HG03045 (cell line): ENCODE measurements at regions not wholly inside any gene's neighbourhood (a gene's known extent, or its start where the extent isn't known, plus 50 kb on each side); places are given as distances from the start of the nearest gene placed in this dataset.

Experiments
- ATAC-seq: cut with Tn5 transposase; IDR thresholded peaks from one replicate; pipeline ENCODE4 v1.9.1; 2021; ENCODE audit warnings: mild to moderate bottlenecking, moderate library complexity; ENCODE audit not compliant: unreplicated experiment

DNA sequence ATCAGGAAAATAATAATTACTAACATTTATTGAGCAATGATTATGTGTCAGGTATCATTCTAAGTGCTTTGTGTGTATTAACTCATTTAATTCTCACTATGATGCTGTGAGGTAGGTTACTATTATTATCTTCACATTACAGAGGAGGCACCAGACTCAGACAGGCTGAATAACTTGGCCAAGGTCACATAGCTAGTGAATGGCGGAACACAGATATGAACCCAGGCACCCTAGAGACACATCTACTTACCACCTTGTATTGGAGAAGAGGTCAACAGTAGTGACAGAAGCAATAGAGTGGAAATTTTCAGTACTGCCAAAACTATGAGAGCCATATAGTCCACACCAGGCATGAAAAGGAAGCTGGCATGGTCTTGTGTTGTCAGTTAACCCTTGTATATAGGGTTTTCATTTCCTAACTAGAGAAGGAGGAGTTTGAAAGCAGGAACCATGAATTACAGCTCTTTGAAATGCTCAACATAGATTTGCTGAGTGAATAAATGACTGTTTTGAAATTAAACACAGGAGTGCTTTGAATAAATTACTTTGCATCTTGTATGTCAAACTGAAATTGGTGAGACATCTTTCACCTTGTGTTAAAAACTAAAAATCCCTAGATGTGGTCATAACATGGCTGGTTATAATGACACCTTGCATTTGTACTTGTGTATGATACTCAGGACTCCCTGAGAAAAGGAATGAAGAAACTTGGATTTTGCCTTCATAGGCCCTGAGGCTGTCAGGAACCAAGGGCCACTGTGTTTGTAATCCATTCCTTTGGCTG, 71.8 kb downstream of the RTL9 start:
- no peak for ATAC-seq

DNA sequence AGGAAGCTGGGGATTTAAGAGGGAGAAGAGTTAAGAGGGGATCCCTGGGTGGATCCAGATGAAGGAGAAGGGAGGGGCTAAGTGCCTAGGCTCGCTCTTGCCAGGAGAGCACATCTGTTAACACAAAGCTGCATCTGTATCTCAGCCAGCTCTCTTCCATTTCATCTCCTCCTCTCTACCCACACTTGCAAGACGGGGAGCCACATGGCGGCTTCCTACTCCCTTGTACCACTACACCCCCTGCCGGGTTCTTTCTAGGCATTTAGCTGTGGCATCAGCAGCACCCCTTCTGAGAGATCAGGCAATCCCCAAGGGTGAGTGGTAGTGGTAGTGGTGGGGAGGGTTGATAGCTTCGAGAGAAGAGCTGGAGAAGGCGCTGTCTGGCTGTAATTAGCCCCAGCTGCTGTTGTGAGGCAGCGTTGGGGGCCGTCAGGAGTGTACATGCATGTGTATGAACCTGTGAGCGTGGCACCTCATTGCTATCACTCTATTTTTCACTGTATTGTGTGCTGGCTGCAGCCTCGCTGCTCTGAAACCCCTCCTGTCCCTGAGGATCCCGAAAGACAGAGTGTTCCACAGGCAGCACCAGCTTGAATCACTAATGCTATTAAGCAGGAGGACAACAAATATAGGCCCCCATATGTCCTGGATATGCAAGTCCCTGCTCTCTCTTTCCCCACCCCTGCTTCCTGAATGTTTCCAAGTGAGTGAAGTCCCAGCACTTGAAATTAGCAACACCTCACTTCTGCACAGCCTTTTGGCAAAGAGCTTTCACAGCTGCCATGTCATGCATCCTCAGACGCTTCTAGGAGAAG, 73.7 kb downstream of the RTL9 start:
- no peak for ATAC-seq

DNA sequence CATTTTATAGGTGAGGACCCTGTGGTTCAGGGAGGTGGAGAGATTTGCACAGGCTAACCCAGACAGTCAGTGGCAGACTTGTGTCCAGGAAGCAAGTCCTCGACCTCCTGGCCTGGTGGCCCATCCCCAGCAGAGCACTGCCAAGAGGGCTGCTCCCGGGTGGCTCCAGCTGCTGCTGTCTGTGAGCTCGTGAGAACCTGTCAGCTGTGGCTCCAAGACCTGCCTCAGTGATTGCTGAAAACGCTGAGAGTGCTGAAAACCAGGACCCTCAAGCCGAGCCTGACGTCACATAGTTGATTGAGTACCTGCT, 74.2 kb downstream of the RTL9 start:
- ATAC-seq = no peak

DNA sequence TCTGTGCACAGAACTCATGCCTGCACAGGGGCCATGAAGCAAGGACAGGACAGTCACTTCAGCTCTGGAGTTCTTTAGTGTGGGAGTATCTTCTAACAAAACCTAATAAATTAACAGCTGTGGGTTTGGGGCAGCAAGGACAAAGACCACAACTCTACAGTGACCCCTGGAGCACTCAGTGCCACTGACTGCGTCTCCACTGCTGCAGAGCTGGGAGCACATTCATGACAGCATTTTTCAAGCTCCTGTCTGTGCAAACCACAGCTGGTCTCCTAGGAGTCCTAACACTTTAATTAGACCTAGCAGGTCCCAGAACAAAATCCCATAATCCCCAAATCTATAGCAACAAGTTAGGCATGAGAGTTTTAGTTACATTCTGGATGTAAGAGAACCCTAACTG, 76.5 kb downstream of the RTL9 start:
- ATAC-seq = no peak

GRCh38 chrX:110436523-110436922, 77.9 kb downstream of the RTL9 start:
- ATAC-seq = no peak

DNA sequence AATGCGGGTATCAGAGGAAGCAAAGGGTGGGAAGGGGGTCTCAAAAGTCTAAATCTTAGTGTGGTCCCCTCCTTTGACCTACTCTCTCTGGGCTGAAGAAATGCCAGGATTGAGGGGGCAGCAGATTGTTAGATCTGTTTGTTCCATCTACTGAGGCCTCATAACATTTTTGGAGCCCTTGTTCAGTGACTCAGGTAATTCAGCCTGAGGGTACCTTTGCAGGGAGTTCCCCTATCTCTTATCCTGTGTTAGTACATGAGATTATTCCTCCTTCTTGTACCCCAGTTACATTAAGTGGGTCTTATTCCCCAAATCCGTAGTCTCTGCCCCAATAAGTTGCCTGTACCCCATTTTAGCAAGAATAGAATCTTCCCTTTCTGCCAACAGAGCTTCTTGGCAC, 79.0 kb downstream of the RTL9 start:
- ATAC-seq = no peak

DNA sequence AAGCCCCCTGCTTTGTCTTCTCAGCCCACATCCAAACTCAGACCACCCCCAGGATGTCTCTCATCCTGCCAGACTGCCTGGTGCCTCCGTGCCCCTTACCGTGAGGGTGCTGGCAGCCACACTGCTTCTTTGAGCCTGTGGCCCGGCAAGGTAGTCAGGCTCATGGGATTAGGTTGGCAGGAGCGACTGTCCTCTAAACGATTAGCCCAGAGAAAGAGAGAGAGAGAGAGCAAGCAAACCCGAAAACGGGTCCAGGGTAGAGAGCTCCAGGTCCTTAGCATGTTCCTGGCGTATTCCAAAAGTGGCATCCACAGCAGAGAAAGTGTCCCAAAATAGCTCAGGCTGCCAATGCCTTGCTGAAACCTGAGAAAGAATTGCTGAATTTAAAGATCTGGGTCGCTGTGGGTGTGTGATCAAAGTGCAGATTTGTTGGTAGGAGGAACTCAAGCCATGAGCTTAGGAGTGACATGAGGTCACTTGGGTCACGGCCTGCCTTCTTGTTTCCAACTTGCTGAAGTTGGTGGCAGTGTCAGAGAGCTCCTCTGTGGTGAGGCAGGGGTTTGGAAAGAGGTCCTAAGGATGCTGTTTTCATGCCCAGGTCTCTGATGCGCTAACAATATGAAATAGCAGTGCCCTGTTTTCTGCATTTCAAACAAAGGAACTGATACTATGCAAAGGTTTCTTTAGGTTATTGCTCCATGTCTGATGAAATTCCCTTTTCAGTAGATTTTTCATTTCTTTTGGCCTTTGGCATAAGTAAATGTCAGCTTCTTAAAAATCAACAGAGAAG, 81.6 kb downstream of the RTL9 start:
- ATAC-seq = no peak

- no peak for ATAC-seq
These were observed 84.0 kb downstream of the RTL9 start for GRCh38 chrX:110442635-110443034.

- no peak for ATAC-seq
These were observed 86.3 kb downstream of the RTL9 start for GRCh38 chrX:110444996-110445395.

DNA sequence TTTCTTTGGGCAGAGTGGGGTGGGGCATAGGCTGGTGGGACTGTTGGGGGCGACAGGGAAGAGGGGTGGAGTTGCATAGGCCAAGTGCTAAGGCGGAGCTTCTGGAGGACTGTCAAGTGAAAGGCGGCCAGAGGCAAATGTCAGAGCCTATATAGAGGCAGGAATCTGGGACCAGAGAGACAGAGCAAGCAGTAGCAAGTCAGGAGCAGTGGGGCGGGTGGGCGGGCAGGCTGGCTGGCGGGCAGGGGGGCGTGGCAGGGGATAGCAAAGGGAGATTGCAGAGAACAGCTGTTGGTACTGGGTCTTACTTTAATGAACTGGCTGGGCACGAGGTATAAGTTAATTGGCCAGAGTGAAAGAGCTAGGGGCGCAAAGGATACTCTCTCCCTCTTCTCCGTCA, 89.8 kb downstream of the RTL9 start:
- ATAC-seq = no peak

DNA sequence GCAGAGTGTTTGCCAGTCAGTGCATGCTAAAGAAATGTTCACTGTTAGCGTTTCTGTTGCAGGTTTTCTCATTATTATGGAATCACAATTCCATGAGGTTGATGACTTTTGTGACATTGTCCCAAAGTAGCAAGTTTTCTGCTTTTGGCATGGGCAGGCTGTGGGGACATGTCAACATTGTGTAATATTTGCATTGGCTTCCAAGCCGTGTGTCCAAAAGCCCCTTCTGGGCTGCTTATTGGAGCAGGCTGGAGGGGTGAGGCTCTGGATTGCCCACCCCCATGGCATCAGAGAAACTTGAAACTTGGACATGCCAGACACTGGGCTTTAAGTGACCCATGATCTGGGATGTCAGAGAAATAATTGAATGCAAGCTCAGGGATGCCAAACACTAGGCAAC, 90.7 kb downstream of the RTL9 start:
- ATAC-seq = no peak

- peak; percentile 73 for ATAC-seq
These were observed 91.4 kb downstream of the RTL9 start for GRCh38 chrX:110450050-110450449.

DNA sequence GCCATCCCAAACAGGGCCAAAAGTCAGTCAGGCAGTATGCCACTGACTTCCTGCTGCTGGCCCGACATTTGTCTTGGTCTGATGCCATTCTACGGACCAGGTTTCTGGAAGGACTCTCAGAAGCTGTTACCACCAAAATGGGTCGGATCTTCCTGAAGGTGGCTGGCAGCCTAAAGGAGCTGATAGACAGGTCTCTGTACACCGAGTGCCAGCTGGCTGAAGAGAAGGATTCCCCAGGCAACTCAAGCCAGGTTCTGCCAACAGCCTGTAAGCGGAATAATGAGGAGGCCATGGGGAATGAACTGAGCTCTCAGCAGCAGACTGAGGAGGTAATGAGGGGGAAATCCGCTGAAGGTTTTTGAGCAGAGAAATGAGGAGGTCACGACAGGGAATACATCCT, 95.7 kb downstream of the RTL9 start:
- ATAC-seq = no peak

DNA sequence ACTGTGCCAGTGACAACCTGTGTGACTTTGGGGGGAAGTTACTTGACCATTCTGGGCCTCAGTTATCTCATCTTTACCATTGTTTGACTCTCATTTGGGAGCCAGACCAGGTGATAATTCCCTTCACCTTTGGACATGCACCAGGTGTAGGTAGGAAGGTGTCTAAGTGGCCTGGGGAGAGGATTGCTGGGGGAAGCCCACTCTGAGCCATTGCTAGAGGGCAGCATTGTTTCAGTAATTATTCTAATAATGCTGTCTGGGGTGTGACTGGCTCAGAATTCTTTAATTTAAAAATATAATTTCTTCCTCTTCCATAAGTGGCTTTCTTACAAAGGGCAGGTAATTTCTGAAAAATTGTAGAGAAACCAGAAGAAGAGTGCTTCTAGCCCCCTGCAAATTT, 104.3 kb downstream of the RTL9 start:
- no peak for ATAC-seq

- ATAC-seq = no peak
These were observed 108.1 kb downstream of the RTL9 start for GRCh38 chrX:110466790-110467189.

GRCh38 chrX:110472265-110472664, 113.6 kb downstream of the RTL9 start:
- ATAC-seq = no peak

- ATAC-seq = no peak
These were observed 119.1 kb downstream of the RTL9 start for GRCh38 chrX:110477593-110478228.

GRCh38 chrX:110491846-110492620, 133.4 kb downstream of the RTL9 start:
- ATAC-seq = no peak

DNA sequence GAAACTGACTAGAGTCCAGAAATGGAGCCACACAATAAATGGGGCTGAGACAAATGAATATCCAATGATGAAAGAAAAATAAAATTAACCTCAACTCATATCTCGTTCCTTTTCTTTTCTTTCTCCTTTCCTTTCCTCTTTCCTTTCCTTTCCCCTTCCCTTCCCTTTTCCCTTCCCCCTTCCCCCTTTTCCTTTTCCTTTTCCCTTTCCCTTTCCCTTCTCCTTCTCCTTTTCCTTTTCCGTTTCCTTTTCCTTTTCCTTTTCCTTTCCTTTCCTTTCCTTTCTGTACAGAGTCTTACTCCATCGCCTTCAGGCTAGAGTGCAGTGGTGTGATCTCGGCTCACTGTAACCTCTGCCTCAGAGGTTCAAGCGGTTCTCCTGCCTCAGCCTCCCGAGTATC, 146.3 kb downstream of the RTL9 start:
- no peak for ATAC-seq

- no peak for ATAC-seq
These were observed 151.3 kb downstream of the RTL9 start for GRCh38 chrX:110509755-110510532.
